ENCODE measurements at regions not wholly inside any gene's neighbourhood (a gene's known extent, or its start where the extent isn't known, plus 50 kb on each side); places are given as distances from the start of the nearest gene placed in this dataset.
A peak's percentile ranks its signal among the peaks of the same experiment; 100 is the strongest.
"Not testable (repeated sequence)": the region's sequence is repeated elsewhere in the genome, so short reads cannot be mapped to it uniquely, and the experiment has no call there.

GRCh38 chr4:97016186-97016907 lies 1126.9 kb downstream of the STPG2 start:
- 0 out of 2 replicates have a peak, but pooled peaks cover 4% of the 10 kb centered on the region for H3K4me1 ChIP-seq
- no peaks in the 10 kb centered on the region for H3K36me3 ChIP-seq
- H3K4me3 ChIP-seq: no peak overlapping the region
- no peaks in the 10 kb centered on the region for H3K27me3 ChIP-seq
- DNase-seq: peak in 1 of 2 experiments; percentile 16
- no peaks in the 10 kb centered on the region for H3K9me3 ChIP-seq (replicated peaks)
- no peak overlapping the region for H3K27ac ChIP-seq

- Histone ChIP-seq H3K4me3 (no peak overlapping the region), H3K36me3 (no peaks in the 10 kb centered on the region), H3K4me1 (peaks cover 17% of the 10 kb centered on the region), H3K9me3 (replicated peaks) (no peaks in the 10 kb centered on the region), H3K27ac (no peak overlapping the region), H3K27me3 (0 out of 2 replicates have a peak, but pooled peaks cover 3% of the 10 kb centered on the region)
- DNase-seq: no peak
Measured at GRCh38 chr4:97027728-97028410, 1115.4 kb downstream of the STPG2 start.

GRCh38 chr4:97028785-97029184 lies 1114.5 kb downstream of the STPG2 start:
- H3K4me1 ChIP-seq: peaks cover 20% of the 10 kb centered on the region
- no peak for DNase-seq
- no peak overlapping the region for H3K4me3 ChIP-seq
- no peaks in the 10 kb centered on the region for H3K36me3 ChIP-seq
- H3K27me3 ChIP-seq: 0 out of 2 replicates have a peak, but pooled peaks cover 3% of the 10 kb centered on the region
- H3K9me3 ChIP-seq (replicated peaks): no peaks in the 10 kb centered on the region
- no peak overlapping the region for H3K27ac ChIP-seq

DNA sequence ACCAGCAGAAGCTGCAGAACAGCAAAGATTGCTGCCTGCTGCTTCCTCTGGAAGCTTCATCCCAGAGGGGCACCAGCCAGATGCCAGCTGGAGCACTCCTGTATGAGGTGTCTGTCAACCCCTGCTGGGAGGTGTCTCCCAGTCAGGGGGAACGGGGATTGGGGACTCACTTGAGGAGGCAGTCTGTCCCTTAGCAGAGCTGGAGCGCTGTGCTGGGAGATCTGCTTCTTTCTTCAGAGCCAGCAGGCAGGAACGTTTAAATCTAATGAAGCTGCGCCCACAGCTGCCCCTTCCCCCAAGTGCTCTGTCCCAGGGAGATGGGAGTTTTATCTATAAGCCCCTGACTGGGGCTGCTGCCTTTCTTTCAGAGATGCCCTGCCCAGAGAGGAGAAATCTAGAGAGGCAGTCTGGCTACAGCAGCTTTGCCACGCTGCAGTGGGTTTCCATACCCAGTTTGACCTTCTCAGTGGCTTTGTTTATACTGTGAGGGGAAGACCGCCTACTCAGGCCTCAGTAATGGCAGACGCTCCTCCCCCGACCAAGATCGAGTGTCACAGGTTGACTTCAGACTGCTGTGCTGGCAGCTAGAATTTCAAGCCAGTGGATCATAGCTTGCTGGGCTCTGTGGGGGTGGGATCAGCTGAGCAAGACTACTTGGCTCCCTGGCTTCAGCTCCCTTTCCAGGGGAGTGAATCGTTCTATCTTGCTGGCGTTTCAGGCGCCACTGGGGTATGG lies 1105.7 kb downstream of the STPG2 start:
- H3K27me3 ChIP-seq; H3K27ac ChIP-seq; H3K4me1 ChIP-seq; H3K9me3 ChIP-seq (replicated peaks); H3K36me3 ChIP-seq: not testable (repeated sequence)
- H3K4me3 ChIP-seq: peak overlapping the region; percentile 17
- DNase-seq: peak; percentile 47 to 72

GRCh38 chr4:97038146-97038516 lies 1105.1 kb downstream of the STPG2 start:
- Histone ChIP-seq H3K4me1 (peaks cover under 1% of the 10 kb centered on the region), H3K27me3 (no peaks in the 10 kb centered on the region), H3K9me3 (replicated peaks) (no peaks in the 10 kb centered on the region), H3K36me3 (no peaks in the 10 kb centered on the region), H3K27ac (no peak overlapping the region), H3K4me3 (peak overlapping the region; percentile 17)
- no peak for DNase-seq

DNA sequence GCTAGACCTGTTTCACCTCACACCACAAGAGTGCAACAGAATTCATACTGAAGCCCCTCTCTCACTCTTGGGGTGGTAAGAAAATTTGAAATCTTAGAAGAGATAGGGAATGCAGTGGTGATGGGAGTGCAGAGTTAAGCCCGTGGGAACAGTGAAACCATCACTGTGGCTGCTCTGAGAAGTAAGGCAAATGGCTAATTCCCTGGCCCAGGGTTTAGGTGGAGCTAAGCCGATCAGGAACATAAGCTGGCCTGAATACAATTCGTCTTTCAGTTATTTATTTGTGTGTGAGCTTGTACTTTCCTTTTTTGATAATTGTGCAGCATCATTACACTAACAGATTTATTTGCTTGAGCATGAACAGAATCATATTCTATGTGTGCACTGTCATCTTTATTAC lies 1070.6 kb downstream of the STPG2 start:
- H3K4me1 ChIP-seq: no peaks in the 10 kb centered on the region
- DNase-seq: no peak
- no peak overlapping the region for H3K27ac ChIP-seq
- no peaks in the 10 kb centered on the region for H3K9me3 ChIP-seq (replicated peaks)
- H3K4me3 ChIP-seq: no peak overlapping the region
- H3K27me3 ChIP-seq: peaks cover 2% of the 10 kb centered on the region; the same call in 1 of the 2 replicates
- H3K36me3 ChIP-seq: no peaks in the 10 kb centered on the region

- H3K9me3 ChIP-seq (replicated peaks): no peaks in the 10 kb centered on the region
- no peak overlapping the region for H3K4me3 ChIP-seq
- peak in 1 of 2 experiments; percentile 40 for DNase-seq
- H3K4me1 ChIP-seq: no peaks in the 10 kb centered on the region
- H3K36me3 ChIP-seq: no peaks in the 10 kb centered on the region
- H3K27ac ChIP-seq: no peak overlapping the region
- no peaks in the 10 kb centered on the region for H3K27me3 ChIP-seq
Measured at GRCh38 chr4:97073194-97073593, 1070.1 kb downstream of the STPG2 start.

DNA sequence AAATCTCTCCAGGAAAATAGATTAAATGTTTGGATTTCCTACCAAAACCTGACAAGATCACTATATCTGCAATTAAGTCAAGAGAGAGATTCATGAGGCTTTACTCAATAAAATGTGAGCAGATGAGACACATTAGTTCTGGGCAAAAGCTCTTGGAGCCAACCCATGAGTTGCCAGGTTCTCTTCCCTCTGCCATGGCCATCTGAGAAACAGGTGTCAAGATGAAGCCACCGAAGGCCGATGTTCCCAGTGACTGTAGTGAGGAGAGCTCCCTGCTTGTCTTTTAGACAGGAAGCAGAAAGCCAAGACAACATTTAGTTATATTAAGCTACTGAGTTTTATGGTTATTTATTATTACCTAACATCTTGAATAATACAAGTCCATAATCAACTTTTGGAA lies 1068.7 kb downstream of the STPG2 start:
- H3K27me3 ChIP-seq: no peaks in the 10 kb centered on the region
- DNase-seq: no peak

GRCh38 chr4:97081951-97082350 lies 1061.3 kb downstream of the STPG2 start:
- no peaks in the 10 kb centered on the region for H3K4me1 ChIP-seq

More for the DNA sequence above, 1068.7 kb downstream of the STPG2 start:
- H3K27ac ChIP-seq: no peak overlapping the region
- no peaks in the 10 kb centered on the region for H3K4me1 ChIP-seq
- H3K9me3 ChIP-seq (replicated peaks): no peaks in the 10 kb centered on the region
- no peaks in the 10 kb centered on the region for H3K36me3 ChIP-seq
- no peak overlapping the region for H3K4me3 ChIP-seq

DNA sequence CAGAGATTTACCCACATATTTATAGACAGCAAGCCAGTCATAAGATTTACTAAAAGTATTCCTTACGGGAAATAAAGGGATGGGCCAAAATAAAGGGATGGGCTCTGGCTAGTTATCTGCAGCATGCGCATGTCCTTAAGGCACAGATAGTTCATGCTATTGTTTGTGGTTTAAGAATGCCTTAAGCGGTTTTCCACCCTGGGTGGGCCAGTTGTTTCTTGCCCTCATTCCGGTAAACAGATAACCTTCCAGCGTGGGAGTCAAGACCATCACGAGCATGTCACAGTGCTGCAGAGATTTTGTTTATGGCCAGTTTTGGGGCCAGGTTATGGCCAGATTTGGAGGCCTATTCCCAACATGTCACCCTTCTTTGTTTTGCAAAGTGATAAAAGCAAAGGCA lies 1046.2 kb downstream of the STPG2 start:
- H3K27me3 ChIP-seq; H3K36me3 ChIP-seq; H3K9me3 ChIP-seq (replicated peaks); H3K4me3 ChIP-seq; H3K4me1 ChIP-seq; H3K27ac ChIP-seq: not testable (repeated sequence)
- DNase-seq: peak; percentile 17 to 31

More at GRCh38 chr4:97081951-97082350, 1061.3 kb downstream of the STPG2 start:
- no peak overlapping the region for H3K27ac ChIP-seq
- H3K27me3 ChIP-seq: no peaks in the 10 kb centered on the region
- DNase-seq: no peak
- H3K36me3 ChIP-seq: no peaks in the 10 kb centered on the region
- no peak overlapping the region for H3K4me3 ChIP-seq
- no peaks in the 10 kb centered on the region for H3K9me3 ChIP-seq (replicated peaks)

- H3K4me3 ChIP-seq; H3K27me3 ChIP-seq; H3K4me1 ChIP-seq; H3K27ac ChIP-seq; H3K9me3 ChIP-seq (replicated peaks); H3K36me3 ChIP-seq: not testable (repeated sequence)
- DNase-seq: peak in 1 of 2 experiments; percentile 6
Measured at GRCh38 chr4:97101171-97101570, 1042.1 kb downstream of the STPG2 start.

GRCh38 chr4:97103252-97103651 lies 1040.0 kb downstream of the STPG2 start:
- H3K27ac ChIP-seq: no peak overlapping the region
- DNase-seq: no peak
- H3K4me3 ChIP-seq: no peak overlapping the region
- H3K27me3 ChIP-seq: peaks cover 4% of the 10 kb centered on the region
- H3K36me3 ChIP-seq: no peaks in the 10 kb centered on the region
- no peaks in the 10 kb centered on the region for H3K4me1 ChIP-seq
- no peaks in the 10 kb centered on the region for H3K9me3 ChIP-seq (replicated peaks)

DNA sequence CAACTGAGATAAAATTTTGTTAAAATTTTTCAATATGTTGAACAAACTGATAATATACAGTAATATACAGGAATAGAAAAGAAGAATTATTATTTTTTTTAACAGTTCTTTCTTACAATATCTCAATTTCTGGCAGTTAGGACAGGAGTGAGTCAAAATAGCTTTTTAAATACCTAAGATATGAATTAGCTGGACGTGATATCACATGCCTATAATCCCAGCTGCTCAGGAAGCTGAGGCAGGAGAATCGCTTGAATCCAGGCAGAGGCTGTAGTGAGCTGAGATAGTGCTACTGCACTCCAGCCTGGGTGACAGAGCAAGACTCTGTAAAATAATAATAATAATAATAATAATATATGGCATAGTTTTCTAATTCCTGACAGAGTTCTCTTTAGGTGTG lies 1039.3 kb downstream of the STPG2 start:
- peaks cover 4% of the 10 kb centered on the region for H3K27me3 ChIP-seq
- no peak overlapping the region for H3K4me3 ChIP-seq
- H3K36me3 ChIP-seq: no peaks in the 10 kb centered on the region
- no peaks in the 10 kb centered on the region for H3K4me1 ChIP-seq
- no peak overlapping the region for H3K27ac ChIP-seq
- H3K9me3 ChIP-seq (replicated peaks): no peaks in the 10 kb centered on the region
- DNase-seq: no peak

- H3K9me3 ChIP-seq (replicated peaks): no peaks in the 10 kb centered on the region
- peaks cover 4% of the 10 kb centered on the region for H3K27me3 ChIP-seq
- no peaks in the 10 kb centered on the region for H3K36me3 ChIP-seq
- H3K4me1 ChIP-seq: no peaks in the 10 kb centered on the region
- H3K4me3 ChIP-seq: no peak overlapping the region
- DNase-seq: no peak
- no peak overlapping the region for H3K27ac ChIP-seq
Measured at GRCh38 chr4:97104666-97105065, 1038.6 kb downstream of the STPG2 start.

All from SJCRH30 (cell line).